GM10266 (cell line): ENCODE measurements at regions not wholly inside any gene's neighbourhood (a gene's known extent, or its start where the extent isn't known, plus 50 kb on each side); places are given as distances from the start of the nearest gene placed in this dataset.
A peak's percentile ranks its signal among the peaks of the same experiment; 100 is the strongest.

Experiments
- DNase-seq: peaks from one replicate; pipeline ENCODE4 v3.0.0; 2012; ENCODE audit errors: extremely low spot score
- TF ChIP-seq, protein P1 (sequence below): IDR thresholded peaks from 2 replicates; pipeline ENCODE4 v1.5.1; 2012; ENCODE audit warnings: mild to moderate bottlenecking, low read depth; ENCODE audit not compliant: control insufficient read depth, insufficient read depth; ENCODE audit errors: missing control alignments

DNA sequence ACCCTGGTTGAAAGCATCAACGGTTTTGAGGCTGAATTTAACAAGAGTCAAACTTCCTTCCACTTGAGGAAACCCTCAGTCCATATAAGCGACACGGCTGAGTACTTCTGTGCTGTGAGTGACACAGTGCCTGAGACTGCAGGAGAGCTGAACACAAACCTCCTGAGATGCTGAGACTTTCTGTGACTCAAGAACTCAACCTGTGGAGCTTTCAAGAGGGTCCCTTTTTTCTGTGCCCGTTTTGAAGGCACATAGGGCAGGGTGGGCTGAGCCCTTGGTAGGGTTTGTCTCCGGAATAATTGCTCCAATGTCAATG lies 305.3 kb upstream of the OR4E1 start:
- TF ChIP-seq, protein P1, sequence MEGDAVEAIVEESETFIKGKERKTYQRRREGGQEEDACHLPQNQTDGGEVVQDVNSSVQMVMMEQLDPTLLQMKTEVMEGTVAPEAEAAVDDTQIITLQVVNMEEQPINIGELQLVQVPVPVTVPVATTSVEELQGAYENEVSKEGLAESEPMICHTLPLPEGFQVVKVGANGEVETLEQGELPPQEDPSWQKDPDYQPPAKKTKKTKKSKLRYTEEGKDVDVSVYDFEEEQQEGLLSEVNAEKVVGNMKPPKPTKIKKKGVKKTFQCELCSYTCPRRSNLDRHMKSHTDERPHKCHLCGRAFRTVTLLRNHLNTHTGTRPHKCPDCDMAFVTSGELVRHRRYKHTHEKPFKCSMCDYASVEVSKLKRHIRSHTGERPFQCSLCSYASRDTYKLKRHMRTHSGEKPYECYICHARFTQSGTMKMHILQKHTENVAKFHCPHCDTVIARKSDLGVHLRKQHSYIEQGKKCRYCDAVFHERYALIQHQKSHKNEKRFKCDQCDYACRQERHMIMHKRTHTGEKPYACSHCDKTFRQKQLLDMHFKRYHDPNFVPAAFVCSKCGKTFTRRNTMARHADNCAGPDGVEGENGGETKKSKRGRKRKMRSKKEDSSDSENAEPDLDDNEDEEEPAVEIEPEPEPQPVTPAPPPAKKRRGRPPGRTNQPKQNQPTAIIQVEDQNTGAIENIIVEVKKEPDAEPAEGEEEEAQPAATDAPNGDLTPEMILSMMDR, result no peak
- DNase-seq, result no peak

DNA sequence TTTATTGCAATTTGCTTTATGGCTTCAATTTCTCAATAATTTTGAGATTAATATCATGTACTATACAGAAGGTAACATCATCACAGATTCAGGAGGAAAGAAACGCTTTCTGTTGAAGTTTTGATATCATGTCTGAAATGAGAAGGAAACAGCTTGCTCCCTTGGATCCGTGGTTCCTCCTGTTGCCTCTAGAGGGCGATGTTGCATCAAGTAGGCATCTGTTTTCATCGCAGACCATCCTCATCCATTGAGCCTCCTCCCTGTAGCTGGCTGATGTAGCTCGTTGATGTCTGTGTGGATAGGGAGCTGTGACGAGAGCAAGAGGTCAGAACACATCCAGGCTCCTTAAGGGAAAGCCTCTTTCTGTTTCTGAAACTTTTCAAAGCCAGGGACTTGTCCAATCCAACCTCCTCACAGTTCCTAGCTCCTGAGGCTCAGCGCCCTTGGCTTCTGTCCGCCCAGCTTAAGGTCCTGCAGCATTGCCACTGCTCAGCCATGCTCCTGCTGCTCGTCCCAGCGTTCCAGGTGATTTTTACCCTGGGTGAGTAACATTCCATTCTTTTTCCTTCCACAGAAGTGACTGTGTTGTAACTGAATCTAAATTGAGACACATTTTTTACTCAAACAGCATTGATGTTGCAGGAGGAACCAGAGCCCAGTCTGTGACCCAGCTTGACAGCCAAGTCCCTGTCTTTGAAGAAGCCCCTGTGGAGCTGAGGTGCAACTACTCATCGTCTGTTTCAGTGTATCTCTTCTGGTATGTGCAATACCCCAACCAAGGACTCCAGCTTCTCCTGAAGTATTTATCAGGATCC lies 304.8 kb upstream of the OR4E1 start:
- TF ChIP-seq, protein P1, result peak; percentile 89
- peak; percentile 55 for DNase-seq

DNA sequence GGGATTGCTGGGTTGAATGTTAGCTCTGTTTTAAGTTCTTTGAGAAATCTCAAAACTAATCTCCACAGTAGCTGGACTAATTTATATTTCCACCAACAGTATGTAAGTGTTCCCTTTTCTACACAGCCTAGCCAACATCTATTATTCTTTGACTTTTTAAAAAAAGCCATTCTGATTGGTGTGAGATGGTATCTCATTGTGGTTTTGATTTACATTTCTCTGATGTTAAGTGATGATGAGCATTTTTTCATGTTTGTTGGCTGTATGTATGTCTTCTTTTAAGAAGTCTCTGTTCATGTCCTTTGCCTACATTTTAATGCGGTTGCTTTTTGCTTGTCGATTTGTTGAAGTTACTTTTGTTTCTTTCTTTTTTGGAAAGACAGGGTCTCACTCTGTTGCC lies 301.1 kb upstream of the OR4E1 start:
- TF ChIP-seq, protein P1, result no peak
- no peak for DNase-seq

DNA sequence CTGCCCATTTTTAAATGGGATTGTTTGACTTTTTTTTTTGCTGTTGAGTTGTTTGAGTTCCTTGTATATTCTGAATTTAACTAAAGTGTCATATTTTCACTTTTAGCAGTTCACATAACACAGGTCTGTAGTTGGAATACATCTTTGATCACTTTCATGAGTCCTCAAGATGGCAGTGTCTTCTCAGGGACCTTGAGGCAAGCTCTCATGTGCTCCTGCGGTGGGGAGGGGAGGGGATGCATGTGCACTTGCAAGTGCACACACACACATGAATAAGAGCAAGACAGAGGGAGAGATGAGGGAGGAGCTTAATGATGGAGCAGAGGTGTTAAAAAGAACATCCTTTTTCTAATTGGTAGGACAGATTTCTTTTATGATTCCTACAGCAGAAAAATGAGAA lies 291.4 kb upstream of the OR4E1 start:
- TF ChIP-seq, protein P1, result no peak

DNA sequence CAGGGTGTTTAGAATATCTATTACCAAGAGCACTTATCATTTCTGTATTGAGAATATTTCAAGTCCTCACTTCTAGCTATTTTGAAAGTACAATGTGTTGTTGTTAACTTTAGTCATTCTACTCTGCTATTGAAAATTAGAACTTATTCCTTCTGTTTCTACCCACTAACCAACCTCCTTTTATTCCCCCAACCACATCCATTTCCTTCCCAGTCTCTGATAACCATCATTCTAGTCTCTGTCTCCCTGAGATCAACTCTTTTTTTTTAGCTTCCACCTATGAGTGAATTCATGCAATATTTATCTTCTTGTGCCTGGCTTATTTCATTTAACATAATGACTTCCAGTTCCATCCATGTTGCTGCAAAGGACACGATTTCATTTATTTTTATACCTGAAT lies 290.6 kb upstream of the OR4E1 start:
- DNase-seq, result no peak
- TF ChIP-seq, protein P1, result no peak

More for the DNA sequence above, 291.4 kb upstream of the OR4E1 start:
- DNase-seq, result no peak

DNA sequence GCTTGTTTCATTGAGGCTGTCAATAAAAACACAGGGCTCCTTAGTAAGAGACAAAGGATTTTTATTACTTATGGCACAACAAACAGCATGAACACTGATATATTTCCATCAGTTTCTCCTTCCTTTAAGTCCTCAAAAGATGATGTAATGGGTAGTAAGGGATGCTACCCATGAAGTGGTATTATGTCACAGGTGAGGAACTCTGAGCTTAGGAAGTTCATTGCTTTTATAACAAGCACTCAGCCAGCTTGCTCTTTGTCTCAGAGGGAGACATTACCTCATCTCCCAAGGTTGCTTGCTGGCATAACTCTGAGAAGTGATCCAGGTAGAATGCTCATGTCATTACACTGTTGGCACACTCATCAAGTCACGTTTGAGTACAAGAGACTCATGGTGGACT lies 287.0 kb upstream of the OR4E1 start:
- TF ChIP-seq, protein P1, result no peak
- no peak for DNase-seq

DNA sequence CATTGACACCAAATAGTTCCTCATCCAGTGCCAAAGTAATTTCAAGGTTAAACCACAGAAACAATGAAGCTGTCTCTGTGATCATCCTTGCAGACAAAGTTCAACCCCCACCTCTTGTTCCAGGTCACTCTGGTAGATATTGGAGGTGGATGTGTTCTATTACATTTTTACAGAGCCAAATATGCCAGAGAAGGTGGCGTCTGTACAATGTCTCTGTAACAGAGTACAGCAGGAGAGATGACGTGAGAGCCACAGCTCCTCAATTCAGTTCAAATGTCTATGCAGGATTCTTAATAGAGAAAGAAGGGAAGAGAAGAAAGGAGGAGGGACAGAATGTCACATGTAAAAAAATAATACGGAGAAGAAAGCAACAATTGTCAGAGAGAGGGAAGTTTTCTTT lies 268.3 kb upstream of the OR4E1 start:
- TF ChIP-seq, protein P1, result no peak
- DNase-seq, result no peak
